Sigmoid colon (tissue), 6 donors: ENCODE measurements at regions not wholly inside any gene's neighbourhood (a gene's known extent, or its start where the extent isn't known, plus 50 kb on each side); places are given as distances from the start of the nearest gene placed in this dataset.

Experiments used
- DNase-seq: peaks from one replicate; pipeline ENCODE4 v3.0.0-alpha.2; 2019
- H3K27ac ChIP-seq, 4 donors: fragments of 200-600 bp; sonication (generic); one replicate each; pipeline ENCODE4 v1.5.1; 2016 to 2019; ENCODE audit warnings: mild to moderate bottlenecking in 1 of 4
- H3K27me3 ChIP-seq, 3 donors: fragments of 200-600 bp; sonication (generic); one replicate each; pipeline ENCODE4 v1.5.1; 2019; ENCODE audit warnings: mild to moderate bottlenecking in 1 of 3
- H3K36me3 ChIP-seq, 4 donors: fragments of 200-600 bp; sonication (generic); one replicate each; pipeline ENCODE4 v1.5.1; 2016 to 2019
- H3K4me1 ChIP-seq, 4 donors: fragments of 200-600 bp; sonication (generic); one replicate each; pipeline ENCODE4 v1.5.1; 2017 to 2019
- H3K4me3 ChIP-seq, 4 donors: fragments of 200-600 bp; sonication (generic); one replicate each; pipeline ENCODE4 v1.5.1; 2017 to 2019; ENCODE audit warnings: mild to moderate bottlenecking in 2 of 4, moderate library complexity in 1 of 4
- H3K9me3 ChIP-seq, 4 donors: fragments of 200-600 bp in 3 of 4; sonication (generic) in 3 of 4; one replicate each; pipeline versions ENCODE4 v1.5.1 to v1.6.1; 2013 to 2019
- EP300 ChIP-seq, 4 donors: sonication (generic); formaldehyde crosslinking; IDR thresholded peaks; one replicate each; pipeline ENCODE4 v1.6.1; 2017; ENCODE audit warnings: antibody characterized with exemption in 4 of 4
- POLR2A ChIP-seq, 2 donors: fragments of 450-650 bp; IDR thresholded peaks; one replicate each; pipeline ENCODE4 v1.6.1; 2016; ENCODE audit warnings: antibody characterized with exemption in 2 of 2, mild to moderate bottlenecking in 2 of 2, moderate library complexity in 2 of 2
- POLR2AphosphoS5 ChIP-seq, 4 donors: sonication (generic); formaldehyde crosslinking; IDR thresholded peaks; one replicate each; pipeline ENCODE4 v1.6.1; 2017; ENCODE audit warnings: antibody characterized with exemption in 4 of 4
- WGBS, 2 donors: extraction: QIAGEN DNeasy Blood & Tissue Kit; methylation state at CpG; one replicate each; pipeline ENCODE4 v1.1.7; 2013; 5-methylcytosine and 5-hydroxymethylcytosine counted together
- intact Hi-C: fragments of 100-400 bp; cut with DNase I; formaldehyde crosslinking; loops from one replicate; pipeline ENCODE4 v1.15.1; 2023
- TF ChIP-seq, protein P1 (sequence below), 4 experiments: fragments of 450-650 bp in 3 of 4; fragments of 200-600 bp in 1 of 4; IDR thresholded peaks; one replicate each; pipeline ENCODE4 v1.5.1; 2016 to 2019; ENCODE audit warnings: antibody characterized with exemption in 4 of 4, mild to moderate bottlenecking in 3 of 4, moderate library complexity in 2 of 4
- donor health status: healthy with polysubstance abuse.
- donor health status: healthy.

DNA sequence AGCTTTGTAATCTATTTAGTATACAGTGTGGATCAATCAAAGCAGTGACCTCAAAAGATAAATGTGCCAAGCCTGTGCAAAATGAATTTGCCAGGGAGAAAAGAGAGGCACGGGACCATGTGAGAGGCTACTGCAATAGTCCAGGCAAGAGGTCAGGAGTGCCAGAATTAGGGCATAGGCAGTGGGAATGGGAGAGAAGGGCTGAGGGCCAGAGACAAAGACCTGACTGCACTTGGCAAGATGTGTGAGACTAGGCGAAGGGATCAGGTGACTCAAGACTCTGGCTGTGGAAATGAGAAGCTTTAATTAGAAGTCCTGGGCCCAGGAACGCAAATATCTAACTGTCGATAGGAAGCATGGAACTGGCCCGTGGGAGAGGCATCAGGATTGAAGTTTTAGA, 168.1 kb downstream of the DHX15 start:
- intact Hi-C loops: loop anchor here (5.0 kb wide), 1 partner anchor 1279 kb away; no protein-coding TSS in a partner anchor
- H3K4me1 ChIP-seq: no peaks in the 10 kb centered on the region
- H3K27me3 ChIP-seq: no peaks in the 10 kb centered on the region
- WGBS, 2 donors: 93 to 95% methylated on average over 5 of the region's 5 CpGs
- no peaks in the 10 kb centered on the region for H3K36me3 ChIP-seq
- no peaks in the 10 kb centered on the region for H3K9me3 ChIP-seq
- TF ChIP-seq EP300 (IDR thresholded peaks at IDR 0.05) (no peak), POLR2A (IDR thresholded peaks at IDR 0.05) (no peak), POLR2AphosphoS5 (IDR thresholded peaks at IDR 0.05) (no peak)
- TF ChIP-seq, protein P1, sequence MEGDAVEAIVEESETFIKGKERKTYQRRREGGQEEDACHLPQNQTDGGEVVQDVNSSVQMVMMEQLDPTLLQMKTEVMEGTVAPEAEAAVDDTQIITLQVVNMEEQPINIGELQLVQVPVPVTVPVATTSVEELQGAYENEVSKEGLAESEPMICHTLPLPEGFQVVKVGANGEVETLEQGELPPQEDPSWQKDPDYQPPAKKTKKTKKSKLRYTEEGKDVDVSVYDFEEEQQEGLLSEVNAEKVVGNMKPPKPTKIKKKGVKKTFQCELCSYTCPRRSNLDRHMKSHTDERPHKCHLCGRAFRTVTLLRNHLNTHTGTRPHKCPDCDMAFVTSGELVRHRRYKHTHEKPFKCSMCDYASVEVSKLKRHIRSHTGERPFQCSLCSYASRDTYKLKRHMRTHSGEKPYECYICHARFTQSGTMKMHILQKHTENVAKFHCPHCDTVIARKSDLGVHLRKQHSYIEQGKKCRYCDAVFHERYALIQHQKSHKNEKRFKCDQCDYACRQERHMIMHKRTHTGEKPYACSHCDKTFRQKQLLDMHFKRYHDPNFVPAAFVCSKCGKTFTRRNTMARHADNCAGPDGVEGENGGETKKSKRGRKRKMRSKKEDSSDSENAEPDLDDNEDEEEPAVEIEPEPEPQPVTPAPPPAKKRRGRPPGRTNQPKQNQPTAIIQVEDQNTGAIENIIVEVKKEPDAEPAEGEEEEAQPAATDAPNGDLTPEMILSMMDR (IDR thresholded peaks at IDR 0.05): no peak
- H3K4me3 ChIP-seq: no peak overlapping the region
- H3K27ac ChIP-seq: no peak overlapping the region
- DNase-seq: no peak

DNA sequence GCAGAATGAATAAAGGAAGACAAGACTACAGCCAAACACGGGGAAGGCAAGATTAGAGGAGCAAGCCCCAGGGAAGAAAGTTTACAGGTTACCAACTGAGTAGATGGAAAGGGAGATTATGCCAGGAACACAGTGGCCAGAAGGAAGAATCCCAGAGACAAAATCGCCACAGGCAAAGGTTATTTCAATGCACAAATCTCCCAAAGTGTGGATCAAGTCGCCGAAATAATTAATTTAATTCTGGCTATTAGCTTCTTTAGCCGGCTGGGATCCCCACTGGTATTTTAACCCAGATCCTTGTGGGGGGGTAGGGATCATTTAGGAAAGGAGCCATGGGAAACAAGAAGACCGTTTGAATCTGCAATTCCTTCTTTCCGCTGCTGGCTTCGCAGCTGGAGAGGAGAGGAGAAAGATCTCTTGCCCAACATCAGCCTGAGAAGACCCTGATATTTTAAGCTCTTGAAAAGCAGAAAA, 171.0 kb downstream of the DHX15 start:
- no peak for TF ChIP-seq POLR2A (IDR thresholded peaks at IDR 0.05)
- TF ChIP-seq EP300 (IDR thresholded peaks at IDR 0.05): no peak
- TF ChIP-seq POLR2AphosphoS5 (IDR thresholded peaks at IDR 0.05): no peak
- TF ChIP-seq, protein P1 (IDR thresholded peaks at IDR 0.05): no peak
- 47 to 81% methylated on average over 8 of the region's 8 CpGs for WGBS, 2 donors
- H3K4me3 ChIP-seq: no peak overlapping the region
- no peaks in the 10 kb centered on the region for H3K4me1 ChIP-seq
- no peak overlapping the region for H3K27ac ChIP-seq
- H3K27me3 ChIP-seq: no peaks in the 10 kb centered on the region
- intact Hi-C loops: no loop called here
- H3K9me3 ChIP-seq: no peaks in the 10 kb centered on the region
- no peaks in the 10 kb centered on the region for H3K36me3 ChIP-seq
- DNase-seq: no peak

DNA sequence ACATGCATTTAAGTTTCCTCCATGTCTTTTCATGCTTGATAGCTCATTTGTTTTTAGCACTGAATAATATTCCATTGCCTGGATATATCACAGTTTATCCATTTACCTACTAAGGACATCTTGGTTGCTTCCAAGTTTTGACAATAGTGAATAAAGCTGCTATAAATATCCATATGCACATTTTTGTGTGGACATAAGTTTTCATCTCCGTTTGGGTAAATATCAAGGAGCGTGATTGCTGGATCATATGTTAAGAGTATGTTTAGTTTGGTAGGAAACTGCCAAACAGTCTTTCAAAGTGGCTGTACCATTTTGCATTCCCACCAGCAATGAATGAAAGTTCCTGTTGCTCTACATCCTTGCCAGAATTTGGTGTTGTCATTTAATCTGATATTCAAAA, 172.5 kb downstream of the DHX15 start:
- no peaks in the 10 kb centered on the region for H3K36me3 ChIP-seq
- H3K9me3 ChIP-seq: no peaks in the 10 kb centered on the region
- no peak overlapping the region for H3K27ac ChIP-seq
- intact Hi-C loops: no loop called here
- no peaks in the 10 kb centered on the region for H3K27me3 ChIP-seq
- no peaks in the 10 kb centered on the region for H3K4me1 ChIP-seq
- H3K4me3 ChIP-seq: no peak overlapping the region
- 87 to 92% methylated on average over 2 of the region's 2 CpGs for WGBS, 2 donors
- TF ChIP-seq, protein P1 (IDR thresholded peaks at IDR 0.05): no peak
- no peak for TF ChIP-seq POLR2A (IDR thresholded peaks at IDR 0.05)
- no peak for TF ChIP-seq EP300 (IDR thresholded peaks at IDR 0.05)
- TF ChIP-seq POLR2AphosphoS5 (IDR thresholded peaks at IDR 0.05): no peak
- no peak for DNase-seq

DNA sequence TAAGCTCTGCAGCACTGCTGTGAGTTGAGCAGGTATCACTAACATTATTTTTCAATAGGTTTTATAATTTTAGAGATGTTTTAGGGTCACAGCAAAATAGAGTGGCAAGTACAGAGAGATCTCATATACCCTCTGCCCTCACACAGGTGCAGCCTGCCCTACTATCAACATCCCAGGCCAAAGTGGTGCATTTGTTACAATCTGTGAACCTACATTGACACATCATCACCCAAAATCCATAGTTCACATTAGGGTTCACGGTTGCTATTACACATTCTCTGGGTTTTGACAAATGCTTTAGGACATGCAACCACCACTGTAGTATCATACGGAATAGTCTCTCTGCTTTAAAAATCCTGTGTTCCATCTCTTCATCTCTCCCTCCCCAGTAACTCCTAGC, 173.1 kb downstream of the DHX15 start:
- WGBS, 2 donors: 89 to 94% methylated on average over 2 of the region's 2 CpGs
- intact Hi-C loops: no loop called here
- no peaks in the 10 kb centered on the region for H3K4me1 ChIP-seq
- H3K4me3 ChIP-seq: no peak overlapping the region
- TF ChIP-seq POLR2A (IDR thresholded peaks at IDR 0.05): no peak
- no peak for DNase-seq
- H3K9me3 ChIP-seq: no peaks in the 10 kb centered on the region
- no peak overlapping the region for H3K27ac ChIP-seq
- H3K36me3 ChIP-seq: no peaks in the 10 kb centered on the region
- H3K27me3 ChIP-seq: no peaks in the 10 kb centered on the region

DNA sequence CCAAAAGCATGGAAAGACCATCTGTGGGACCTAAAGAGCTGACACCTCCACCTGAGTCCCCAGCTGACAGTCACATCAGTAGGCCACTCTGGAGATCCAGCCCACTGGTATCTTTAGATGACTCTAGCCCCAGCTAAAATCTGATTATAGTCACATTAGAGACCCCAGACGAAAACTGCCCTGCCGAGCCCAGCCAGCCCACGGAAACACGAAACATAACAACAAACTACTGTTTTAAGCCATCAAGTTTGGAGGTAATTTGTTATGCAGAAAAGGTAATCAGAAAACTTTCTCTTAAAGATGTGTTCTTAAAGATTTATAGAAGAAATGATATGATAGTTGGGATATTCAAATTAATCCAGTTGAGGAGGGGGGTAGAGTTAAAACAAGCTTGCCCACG, 175.7 kb downstream of the DHX15 start:
- no peak for DNase-seq
- WGBS, 2 donors: 91 to 94% methylated on average over 5 of the region's 5 CpGs
- H3K4me1 ChIP-seq: no peaks in the 10 kb centered on the region
- no peaks in the 10 kb centered on the region for H3K9me3 ChIP-seq
- TF ChIP-seq POLR2A (IDR thresholded peaks at IDR 0.05) (no peak), EP300 (IDR thresholded peaks at IDR 0.05) (no peak), POLR2AphosphoS5 (IDR thresholded peaks at IDR 0.05) (no peak)
- TF ChIP-seq, protein P1 (IDR thresholded peaks at IDR 0.05): no peak
- no peak overlapping the region for H3K4me3 ChIP-seq
- H3K27ac ChIP-seq: no peak overlapping the region
- intact Hi-C loops: no loop called here
- no peaks in the 10 kb centered on the region for H3K36me3 ChIP-seq
- no peaks in the 10 kb centered on the region for H3K27me3 ChIP-seq
